Neural progenitor cell (in vitro differentiated cells): ENCODE measurements at regions not wholly inside any gene's neighbourhood (a gene's known extent, or its start where the extent isn't known, plus 50 kb on each side); places are given as distances from the start of the nearest gene placed in this dataset.

ENCODE experiments used
- DNase-seq: peaks from one replicate; pipeline ENCODE4 v3.0.0-alpha.2; 2016; ENCODE audit warnings: low spot score
- H2AFZ ChIP-seq: fragments of 200-600 bp; sonication (generic); replicated peaks from 2 replicates; pipeline ENCODE4 v1.6.1; 2016; ENCODE audit warnings: antibody characterized with exemption
- H3F3A ChIP-seq: fragments of 200-600 bp; sonication (generic); 2 replicates; pipeline ENCODE4 v1.6.1; 2016; ENCODE audit warnings: antibody characterized with exemption, low read depth
- H3K27ac ChIP-seq: fragments of 200-600 bp; sonication (generic); 2 replicates; pipeline ENCODE4 v1.5.1; 2016; ENCODE audit warnings: mild to moderate bottlenecking
- H3K27me3 ChIP-seq: fragments of 200-600 bp; sonication (generic); 2 replicates; pipeline ENCODE4 v1.6.1; 2016; ENCODE audit warnings: mild to moderate bottlenecking, moderate library complexity
- H3K36me3 ChIP-seq: fragments of 200-600 bp; sonication (generic); 2 replicates; pipeline ENCODE4 v1.5.1; 2016
- H3K4me1 ChIP-seq: fragments of 200-600 bp; sonication (generic); 2 replicates; pipeline ENCODE4 v1.6.1; 2016; ENCODE audit warnings: mixed run types
- H3K4me2 ChIP-seq: fragments of 200-600 bp; sonication (generic); 2 replicates; pipeline ENCODE4 v1.6.1; 2016
- H3K4me3 ChIP-seq: fragments of 200-600 bp; sonication (generic); 2 replicates; pipeline ENCODE4 v1.5.1; 2016
- H3K79me2 ChIP-seq: fragments of 200-600 bp; sonication (generic); 2 replicates; pipeline ENCODE4 v1.6.1; 2016; ENCODE audit warnings: low read depth
- H3K9ac ChIP-seq: fragments of 200-600 bp; sonication (generic); 2 replicates; pipeline ENCODE4 v1.6.1; 2016
- H3K9me3 ChIP-seq: fragments of 200-600 bp; sonication (generic); 2 replicates; pipeline ENCODE4 v1.5.1; 2016; ENCODE audit warnings: low read depth
- H4K20me1 ChIP-seq: fragments of 200-600 bp; sonication (generic); 2 replicates; pipeline ENCODE4 v1.6.1; 2016; ENCODE audit warnings: low read depth
- H3K27ac Mint-ChIP-seq: 3 replicates; pipeline ENCODE4 v1.8.0; 2021; ENCODE audit warnings: mixed read lengths
- H3K27me3 Mint-ChIP-seq: 2 replicates; pipeline ENCODE4 v1.8.0; 2022; ENCODE audit warnings: low read depth, mild to moderate bottlenecking, inconsistent platforms, moderate library complexity, mixed read lengths; ENCODE audit not compliant: insufficient read depth
- H3K36me3 Mint-ChIP-seq: 3 replicates; pipeline ENCODE4 v1.8.0; 2021; ENCODE audit warnings: mixed read lengths
- H3K4me1 Mint-ChIP-seq: 3 replicates; pipeline ENCODE4 v1.8.0; 2021; ENCODE audit warnings: mixed read lengths
- H3K4me3 Mint-ChIP-seq: 3 replicates; pipeline ENCODE4 v1.8.0; 2021; ENCODE audit warnings: mild to moderate bottlenecking, moderate library complexity, mixed read lengths
- H3K9me3 Mint-ChIP-seq: 3 replicates; pipeline ENCODE4 v1.8.0; 2020; ENCODE audit warnings: mixed read lengths
- EZH2 ChIP-seq: fragments of 200-600 bp; sonication (generic); IDR thresholded peaks from 2 replicates; pipeline ENCODE4 v1.6.1; 2017; ENCODE audit warnings: antibody characterized with exemption, mild to moderate bottlenecking, moderate library complexity
- EZH2phosphoT487 ChIP-seq: fragments of 200-600 bp; sonication (generic); IDR thresholded peaks from 2 replicates; pipeline ENCODE4 v1.6.1; 2017; ENCODE audit warnings: antibody characterized with exemption
- TF ChIP-seq, protein P1 (sequence below): fragments of 200-600 bp; sonication (generic); IDR thresholded peaks from 2 replicates; pipeline ENCODE4 v1.5.1; 2017; ENCODE audit warnings: antibody characterized with exemption, mild to moderate bottlenecking

DNA sequence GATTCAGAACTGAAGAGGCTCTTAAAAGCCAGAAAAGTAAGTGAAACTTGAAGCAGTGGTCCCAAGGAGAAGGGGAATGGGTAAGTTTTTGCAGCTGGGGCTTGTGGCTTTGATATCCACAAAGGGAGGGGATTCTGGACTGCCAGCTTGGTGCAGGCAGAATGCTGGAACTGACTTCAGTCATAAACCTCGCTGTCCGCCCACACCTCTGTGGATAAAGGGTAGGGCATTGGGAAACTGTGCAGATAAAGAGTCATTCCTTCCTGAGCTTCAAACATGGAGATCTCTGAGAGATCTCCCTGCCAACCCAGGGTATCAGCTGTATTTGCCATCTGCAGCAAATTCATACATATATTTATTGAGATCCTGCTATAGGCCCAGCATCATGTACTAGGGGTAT is 124.3 kb upstream of the OR9Q1 start:
- no peaks in the 10 kb centered on the region for H4K20me1 ChIP-seq
- H2AFZ ChIP-seq: no peak overlapping the region
- H3F3A ChIP-seq: no peaks in the 10 kb centered on the region
- no peak overlapping the region for H3K27ac ChIP-seq
- H3K4me1 Mint-ChIP-seq: no peaks in the 10 kb centered on the region
- no peak overlapping the region for H3K4me3 ChIP-seq
- no peaks in the 10 kb centered on the region for H3K9me3 Mint-ChIP-seq
- DNase-seq: no peak
- H3K36me3 Mint-ChIP-seq: no peaks in the 10 kb centered on the region
- TF ChIP-seq EZH2phosphoT487 (no peak), EZH2 (no peak)
- TF ChIP-seq, protein P1, sequence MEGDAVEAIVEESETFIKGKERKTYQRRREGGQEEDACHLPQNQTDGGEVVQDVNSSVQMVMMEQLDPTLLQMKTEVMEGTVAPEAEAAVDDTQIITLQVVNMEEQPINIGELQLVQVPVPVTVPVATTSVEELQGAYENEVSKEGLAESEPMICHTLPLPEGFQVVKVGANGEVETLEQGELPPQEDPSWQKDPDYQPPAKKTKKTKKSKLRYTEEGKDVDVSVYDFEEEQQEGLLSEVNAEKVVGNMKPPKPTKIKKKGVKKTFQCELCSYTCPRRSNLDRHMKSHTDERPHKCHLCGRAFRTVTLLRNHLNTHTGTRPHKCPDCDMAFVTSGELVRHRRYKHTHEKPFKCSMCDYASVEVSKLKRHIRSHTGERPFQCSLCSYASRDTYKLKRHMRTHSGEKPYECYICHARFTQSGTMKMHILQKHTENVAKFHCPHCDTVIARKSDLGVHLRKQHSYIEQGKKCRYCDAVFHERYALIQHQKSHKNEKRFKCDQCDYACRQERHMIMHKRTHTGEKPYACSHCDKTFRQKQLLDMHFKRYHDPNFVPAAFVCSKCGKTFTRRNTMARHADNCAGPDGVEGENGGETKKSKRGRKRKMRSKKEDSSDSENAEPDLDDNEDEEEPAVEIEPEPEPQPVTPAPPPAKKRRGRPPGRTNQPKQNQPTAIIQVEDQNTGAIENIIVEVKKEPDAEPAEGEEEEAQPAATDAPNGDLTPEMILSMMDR: no peak
- no peaks in the 10 kb centered on the region for H3K9me3 ChIP-seq
- H3K4me3 Mint-ChIP-seq: no peak overlapping the region
- no peak overlapping the region for H3K27ac Mint-ChIP-seq
- H3K4me2 ChIP-seq: no peak overlapping the region
- no peaks in the 10 kb centered on the region for H3K79me2 ChIP-seq
- peaks cover 6% of the 10 kb centered on the region for H3K27me3 Mint-ChIP-seq
- no peaks in the 10 kb centered on the region for H3K36me3 ChIP-seq
- H3K4me1 ChIP-seq: no peaks in the 10 kb centered on the region
- H3K9ac ChIP-seq: no peak overlapping the region
- no peaks in the 10 kb centered on the region for H3K27me3 ChIP-seq

DNA sequence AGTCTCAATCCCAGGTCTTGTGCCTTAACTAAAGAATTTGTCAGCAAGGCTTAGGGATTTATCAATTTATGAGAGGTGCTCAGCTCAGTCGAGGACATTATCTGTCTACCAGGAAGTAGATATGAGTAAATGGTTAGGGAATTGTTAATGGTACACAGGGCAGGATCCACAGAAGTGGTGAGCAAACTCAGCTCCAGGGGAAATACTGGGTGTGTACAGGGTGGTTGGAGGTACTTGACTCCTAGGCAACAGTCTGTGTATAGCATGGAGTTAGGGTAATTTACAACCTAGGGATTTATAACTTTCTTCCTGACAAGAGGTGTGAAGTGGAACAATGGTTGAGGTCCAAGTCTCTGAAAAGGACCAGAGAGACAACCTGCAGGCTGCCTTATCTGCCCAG is 123.4 kb upstream of the OR9Q1 start:
- H3K9me3 Mint-ChIP-seq: no peaks in the 10 kb centered on the region
- H3K27ac Mint-ChIP-seq: no peak overlapping the region
- no peak overlapping the region for H3K4me3 Mint-ChIP-seq
- no peak for DNase-seq
- Histone ChIP-seq H3K4me2 (no peak overlapping the region), H3K27ac (no peak overlapping the region), H4K20me1 (no peaks in the 10 kb centered on the region), H3K27me3 (no peaks in the 10 kb centered on the region), H2AFZ (no peak overlapping the region), H3K9me3 (no peaks in the 10 kb centered on the region), H3K79me2 (no peaks in the 10 kb centered on the region), H3K9ac (no peak overlapping the region), H3K4me1 (no peaks in the 10 kb centered on the region), H3K36me3 (no peaks in the 10 kb centered on the region), H3F3A (no peaks in the 10 kb centered on the region), H3K4me3 (no peak overlapping the region)
- H3K36me3 Mint-ChIP-seq: no peaks in the 10 kb centered on the region
- H3K4me1 Mint-ChIP-seq: no peaks in the 10 kb centered on the region
- H3K27me3 Mint-ChIP-seq: peaks cover 6% of the 10 kb centered on the region
- TF ChIP-seq EZH2phosphoT487 (no peak), EZH2 (no peak)
- TF ChIP-seq, protein P1: no peak

DNA sequence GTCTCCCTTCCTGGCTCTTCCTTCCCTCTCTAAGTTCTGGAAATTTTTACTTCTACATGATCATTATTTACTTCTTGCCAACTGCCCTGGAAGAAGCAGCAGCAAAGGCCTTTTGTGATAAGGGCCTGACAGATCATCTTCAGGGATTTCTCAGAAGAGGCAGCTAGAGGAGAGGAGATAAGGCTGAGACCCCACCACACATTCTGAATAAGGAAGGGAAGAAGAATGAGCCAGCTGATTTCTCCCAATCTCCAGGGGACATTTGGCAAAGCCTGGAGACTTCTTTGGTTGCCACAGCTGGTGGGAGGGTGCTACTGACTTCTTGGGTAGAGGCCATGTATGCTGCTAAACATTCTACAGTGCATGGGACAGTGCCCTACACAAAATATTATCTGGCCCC is 122.4 kb upstream of the OR9Q1 start:
- Histone ChIP-seq H3K4me3 (no peak overlapping the region), H3K4me2 (no peak overlapping the region), H3K9ac (no peak overlapping the region), H3K9me3 (no peaks in the 10 kb centered on the region), H3F3A (no peaks in the 10 kb centered on the region), H2AFZ (no peak overlapping the region), H3K79me2 (no peaks in the 10 kb centered on the region), H3K27me3 (no peaks in the 10 kb centered on the region), H4K20me1 (no peaks in the 10 kb centered on the region), H3K27ac (no peak overlapping the region), H3K36me3 (no peaks in the 10 kb centered on the region), H3K4me1 (no peaks in the 10 kb centered on the region)
- no peak for DNase-seq
- Mint-ChIP-seq H3K27ac (no peak overlapping the region), H3K4me3 (no peak overlapping the region), H3K27me3 (peaks cover 6% of the 10 kb centered on the region), H3K36me3 (no peaks in the 10 kb centered on the region), H3K9me3 (no peaks in the 10 kb centered on the region), H3K4me1 (no peaks in the 10 kb centered on the region)
- TF ChIP-seq EZH2phosphoT487 (no peak), EZH2 (no peak)
- TF ChIP-seq, protein P1: no peak

DNA sequence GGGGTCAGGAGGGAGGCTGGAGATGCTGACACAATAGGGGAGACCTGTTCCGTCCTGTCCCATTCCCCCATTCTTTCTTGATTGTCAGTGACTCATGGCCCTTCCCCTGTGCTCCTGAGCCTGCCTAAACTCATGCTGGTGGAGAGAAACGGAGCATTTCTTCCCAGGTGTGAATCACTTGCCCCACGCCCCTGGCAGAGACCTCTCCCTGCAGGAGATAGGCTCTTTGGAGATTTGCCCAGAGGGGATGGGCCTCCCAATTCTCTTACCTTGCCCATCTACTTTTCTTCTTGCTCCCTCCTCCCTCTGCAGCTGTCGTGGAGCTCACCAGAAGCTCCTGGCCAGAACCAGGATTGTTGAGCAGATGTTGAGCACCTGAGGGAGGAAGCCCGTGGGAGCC is 121.9 kb upstream of the OR9Q1 start:
- TF ChIP-seq EZH2: no peak
- TF ChIP-seq, protein P1: no peak
- no peak for TF ChIP-seq EZH2phosphoT487
- Mint-ChIP-seq H3K4me3 (no peak overlapping the region), H3K27me3 (peaks cover 6% of the 10 kb centered on the region), H3K4me1 (no peaks in the 10 kb centered on the region), H3K9me3 (no peaks in the 10 kb centered on the region), H3K36me3 (no peaks in the 10 kb centered on the region), H3K27ac (no peak overlapping the region)
- no peaks in the 10 kb centered on the region for H3K9me3 ChIP-seq
- H3K79me2 ChIP-seq: no peaks in the 10 kb centered on the region
- H3K27me3 ChIP-seq: no peaks in the 10 kb centered on the region
- H3K36me3 ChIP-seq: no peaks in the 10 kb centered on the region
- H2AFZ ChIP-seq: no peak overlapping the region
- H3K9ac ChIP-seq: no peak overlapping the region
- H3K27ac ChIP-seq: no peak overlapping the region
- DNase-seq: no peak
- no peaks in the 10 kb centered on the region for H3F3A ChIP-seq
- H3K4me2 ChIP-seq: no peak overlapping the region
- H3K4me3 ChIP-seq: no peak overlapping the region
- H3K4me1 ChIP-seq: no peaks in the 10 kb centered on the region
- no peaks in the 10 kb centered on the region for H4K20me1 ChIP-seq
